Esophagus muscularis mucosa (tissue), 4 donors: ENCODE measurements at regions not wholly inside any gene's neighbourhood (a gene's known extent, or its start where the extent isn't known, plus 50 kb on each side); places are given as distances from the start of the nearest gene placed in this dataset.

Experiments used
- DNase-seq: peaks from one replicate; pipeline ENCODE4 v3.0.0-alpha.2; 2017; ENCODE audit errors: extremely low spot score
- H3K27ac ChIP-seq, 4 donors: fragments of 200-600 bp; sonication (generic); replicated peaks in 1 of 4; 1 replicate in 3 of 4; 2 replicates in 1 of 4; pipeline ENCODE4 v1.5.1; 2016 to 2019; ENCODE audit warnings: mild to moderate bottlenecking in 1 of 4
- H3K27me3 ChIP-seq, 4 donors: fragments of 200-600 bp; sonication (generic); one replicate each; pipeline versions ENCODE4 v1.5.1 to v1.6.0; 2016 to 2019
- H3K36me3 ChIP-seq, 4 donors: fragments of 200-600 bp; sonication (generic); one replicate each; pipeline ENCODE4 v1.5.1; 2016 to 2019
- H3K4me1 ChIP-seq, 4 donors: fragments of 200-600 bp; sonication (generic); one replicate each; pipeline ENCODE4 v1.5.1; 2016 to 2019
- H3K4me3 ChIP-seq, 4 donors: fragments of 200-600 bp; sonication (generic); 1 replicate in 2 of 4; 2 replicates in 2 of 4; pipeline ENCODE4 v1.5.1; 2016 to 2019; ENCODE audit warnings: mild to moderate bottlenecking in 4 of 4, moderate library complexity in 1 of 4
- H3K9me3 ChIP-seq, 4 donors: fragments of 200-600 bp; sonication (generic); 1 replicate in 3 of 4; 2 replicates in 1 of 4; pipeline ENCODE4 v1.5.1; 2016 to 2019
- EP300 ChIP-seq: sonication (generic); formaldehyde crosslinking; IDR thresholded peaks from one replicate; pipeline ENCODE4 v1.6.1; 2017; ENCODE audit warnings: antibody characterized with exemption
- POLR2A ChIP-seq: fragments of 450-650 bp; IDR thresholded peaks from one replicate; pipeline ENCODE4 v1.6.1; 2017; ENCODE audit warnings: antibody characterized with exemption, moderate library complexity, mild to moderate bottlenecking, low read depth
- POLR2AphosphoS5 ChIP-seq, 2 donors: sonication (generic); formaldehyde crosslinking; IDR thresholded peaks; one replicate each; pipeline ENCODE4 v1.6.1; 2017; ENCODE audit warnings: antibody characterized with exemption in 2 of 2
- WGBS: methylation state at CpG from one replicate; pipeline ENCODE4 v1.1.5; 2018; 5-methylcytosine and 5-hydroxymethylcytosine counted together
- intact Hi-C: fragments of 100-400 bp; cut with DNase I; formaldehyde crosslinking; loops from one replicate; pipeline ENCODE4 v1.15.1; 2023
- TF ChIP-seq, protein P1 (sequence below), 3 experiments: fragments of 200-600 bp in 2 of 3; fragments of 450-650 bp in 1 of 3; sonication (generic) in 2 of 3; IDR thresholded peaks; one replicate each; pipeline ENCODE4 v1.5.1; 2017 to 2019; ENCODE audit warnings: antibody characterized with exemption in 3 of 3, mild to moderate bottlenecking in 2 of 3, moderate library complexity in 1 of 3

GRCh38 chr2:220175967-220176366 is 548.5 kb downstream of the SLC4A3 start:
- H3K36me3 ChIP-seq, result no peaks in the 10 kb centered on the region
- no peak overlapping the region for H3K4me3 ChIP-seq
- intact Hi-C loops, result no loop called here
- H3K9me3 ChIP-seq, result no peaks in the 10 kb centered on the region
- DNase-seq, result no peak
- no peaks in the 10 kb centered on the region for H3K4me1 ChIP-seq
- TF ChIP-seq EP300, result no peak
- TF ChIP-seq, protein P1, sequence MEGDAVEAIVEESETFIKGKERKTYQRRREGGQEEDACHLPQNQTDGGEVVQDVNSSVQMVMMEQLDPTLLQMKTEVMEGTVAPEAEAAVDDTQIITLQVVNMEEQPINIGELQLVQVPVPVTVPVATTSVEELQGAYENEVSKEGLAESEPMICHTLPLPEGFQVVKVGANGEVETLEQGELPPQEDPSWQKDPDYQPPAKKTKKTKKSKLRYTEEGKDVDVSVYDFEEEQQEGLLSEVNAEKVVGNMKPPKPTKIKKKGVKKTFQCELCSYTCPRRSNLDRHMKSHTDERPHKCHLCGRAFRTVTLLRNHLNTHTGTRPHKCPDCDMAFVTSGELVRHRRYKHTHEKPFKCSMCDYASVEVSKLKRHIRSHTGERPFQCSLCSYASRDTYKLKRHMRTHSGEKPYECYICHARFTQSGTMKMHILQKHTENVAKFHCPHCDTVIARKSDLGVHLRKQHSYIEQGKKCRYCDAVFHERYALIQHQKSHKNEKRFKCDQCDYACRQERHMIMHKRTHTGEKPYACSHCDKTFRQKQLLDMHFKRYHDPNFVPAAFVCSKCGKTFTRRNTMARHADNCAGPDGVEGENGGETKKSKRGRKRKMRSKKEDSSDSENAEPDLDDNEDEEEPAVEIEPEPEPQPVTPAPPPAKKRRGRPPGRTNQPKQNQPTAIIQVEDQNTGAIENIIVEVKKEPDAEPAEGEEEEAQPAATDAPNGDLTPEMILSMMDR (IDR thresholded peaks at IDR 0.05), result no peak
- no peak for TF ChIP-seq POLR2A
- TF ChIP-seq POLR2AphosphoS5 (IDR thresholded peaks at IDR 0.05), result no peak
- 96% methylated on average over 2 of the region's 2 CpGs for WGBS
- H3K27ac ChIP-seq, result no peak overlapping the region
- H3K27me3 ChIP-seq, result no peaks in the 10 kb centered on the region

- no peak overlapping the region for H3K27ac ChIP-seq
- DNase-seq, result no peak
- no peak overlapping the region for H3K4me3 ChIP-seq
- H3K36me3 ChIP-seq, result no peaks in the 10 kb centered on the region
- H3K27me3 ChIP-seq, result no peaks in the 10 kb centered on the region
- H3K9me3 ChIP-seq, result no peaks in the 10 kb centered on the region
- no peaks in the 10 kb centered on the region for H3K4me1 ChIP-seq
- intact Hi-C loops, result no loop called here
- 82% methylated on average over 6 of the region's 6 CpGs for WGBS
- TF ChIP-seq, protein P1 (IDR thresholded peaks at IDR 0.05), result no peak
- TF ChIP-seq EP300, result no peak
- no peak for TF ChIP-seq POLR2A
- no peak for TF ChIP-seq POLR2AphosphoS5 (IDR thresholded peaks at IDR 0.05)
These were observed 551.7 kb downstream of the SLC4A3 start for GRCh38 chr2:220178991-220179695.

GRCh38 chr2:220181165-220181564 is 553.7 kb downstream of the SLC4A3 start:
- whole genome bisulfite sequencing, result 96% methylated on average over 1 of the region's 1 CpG
- H3K9me3 ChIP-seq, result no peaks in the 10 kb centered on the region
- no peak for DNase-seq
- H3K27ac ChIP-seq, result no peak overlapping the region
- no peaks in the 10 kb centered on the region for H3K4me1 ChIP-seq
- no peaks in the 10 kb centered on the region for H3K27me3 ChIP-seq
- no peaks in the 10 kb centered on the region for H3K36me3 ChIP-seq
- H3K4me3 ChIP-seq, result no peak overlapping the region
- intact Hi-C loops, result no loop called here
- TF ChIP-seq POLR2A, result no peak
- no peak for TF ChIP-seq EP300
- TF ChIP-seq, protein P1 (IDR thresholded peaks at IDR 0.05), result no peak
- no peak for TF ChIP-seq POLR2AphosphoS5 (IDR thresholded peaks at IDR 0.05)

- H3K9me3 ChIP-seq, result no peaks in the 10 kb centered on the region
- no peak overlapping the region for H3K27ac ChIP-seq
- 74% methylated on average over 3 of the region's 3 CpGs for WGBS
- intact Hi-C loops, result no loop called here
- no peaks in the 10 kb centered on the region for H3K4me1 ChIP-seq
- H3K27me3 ChIP-seq, result no peaks in the 10 kb centered on the region
- TF ChIP-seq POLR2AphosphoS5 (IDR thresholded peaks at IDR 0.05), result no peak
- TF ChIP-seq, protein P1 (IDR thresholded peaks at IDR 0.05), result no peak
- no peak for TF ChIP-seq EP300
- TF ChIP-seq POLR2A, result no peak
- DNase-seq, result no peak
- no peaks in the 10 kb centered on the region for H3K36me3 ChIP-seq
- no peak overlapping the region for H3K4me3 ChIP-seq
These were observed 555.4 kb downstream of the SLC4A3 start for GRCh38 chr2:220182790-220183189.

DNA sequence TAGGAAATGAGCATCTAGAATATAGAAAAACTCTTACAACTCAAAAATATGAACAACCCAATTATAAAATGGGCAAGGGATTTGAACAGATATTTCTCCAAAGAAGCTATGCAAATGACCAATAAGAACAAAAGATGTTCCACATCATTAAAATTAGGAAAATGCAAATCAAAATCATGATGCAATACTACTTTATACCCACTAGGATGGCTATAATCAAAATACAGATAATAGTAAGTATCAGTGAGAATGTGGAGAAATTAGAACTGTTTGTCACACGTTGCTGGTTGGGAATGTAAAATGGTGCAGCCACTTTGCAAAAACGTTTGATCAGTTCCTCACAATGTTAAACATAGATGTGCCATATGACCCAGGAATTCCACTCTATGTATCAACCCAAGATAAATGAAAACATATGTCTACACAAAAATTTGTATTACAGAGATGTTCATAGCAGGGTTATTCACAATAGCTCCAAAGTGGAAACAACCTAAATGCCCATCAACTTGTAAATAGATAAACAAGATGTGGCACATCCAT is 558.4 kb downstream of the SLC4A3 start:
- TF ChIP-seq EP300 (no peak), POLR2A (no peak), POLR2AphosphoS5 (IDR thresholded peaks at IDR 0.05) (no peak)
- TF ChIP-seq, protein P1 (IDR thresholded peaks at IDR 0.05), result no peak

More for the DNA sequence above, 558.4 kb downstream of the SLC4A3 start:
- intact Hi-C loops, result no loop called here
- no peak for DNase-seq
- H3K4me3 ChIP-seq, result no peak overlapping the region
- WGBS, result 32% methylated on average over 2 of the region's 2 CpGs
- no peaks in the 10 kb centered on the region for H3K27me3 ChIP-seq
- no peaks in the 10 kb centered on the region for H3K36me3 ChIP-seq
- H3K27ac ChIP-seq, result no peak overlapping the region
- H3K9me3 ChIP-seq, result no peaks in the 10 kb centered on the region
- no peaks in the 10 kb centered on the region for H3K4me1 ChIP-seq
